ENCODE measurements at regions not wholly inside any gene's neighbourhood (a gene's known extent, or its start where the extent isn't known, plus 50 kb on each side); places are given as distances from the start of the nearest gene placed in this dataset.

- no peak for DNase-seq (ENCODE audit: low spot score)
- Histone ChIP-seq H3K9me3 (ENCODE audit: low read depth, low read length, poor library complexity, severe bottlenecking) (no peaks in the 10 kb centered on the region), H3K4me1 (ENCODE audit: insufficient read depth, low read length, poor library complexity, severe bottlenecking) (no peaks in the 10 kb centered on the region), H3K4me3 (ENCODE audit: low read depth, low read length, poor library complexity, severe bottlenecking) (no peak overlapping the region), H3K36me3 (ENCODE audit: insufficient read depth, low read length, poor library complexity, severe bottlenecking) (no peaks in the 10 kb centered on the region), H3K27ac (ENCODE audit: low read depth, low read length, poor library complexity, severe bottlenecking) (no peak overlapping the region), H3K27me3 (replicated peaks; ENCODE audit: insufficient read depth, low read depth, low read length, poor library complexity) (no peaks in the 10 kb centered on the region)
- TF ChIP-seq CTCF (conservative IDR thresholded peaks at IDR 0.05; ENCODE audit: low read depth, low read length): no peak
- TF ChIP-seq EZH2 (IDR thresholded peaks at IDR 0.05; ENCODE audit: borderline replicate concordance, low read depth, low read length, poor library complexity, severe bottlenecking): no peak
- ChIA-PET POLR2A (ENCODE audit: low non-redundant PET) (no interaction called here), CTCF (no interaction called here)
- intact Hi-C loops (cut with micrococcal nuclease; ENCODE audit: unreplicated experiment): no loop called here
- BruUV-seq (replicated peaks): no TSS peak
Measured at GRCh38 chr3:74808506-74809275, 194.2 kb upstream of the CNTN3 start.

- Histone ChIP-seq H3K27ac (ENCODE audit: low read depth, low read length, poor library complexity, severe bottlenecking) (peak overlapping the region; percentile 67), H3K36me3 (ENCODE audit: insufficient read depth, low read length, poor library complexity, severe bottlenecking) (no peaks in the 10 kb centered on the region), H3K4me3 (ENCODE audit: low read depth, low read length, poor library complexity, severe bottlenecking) (no peak overlapping the region), H3K9me3 (ENCODE audit: low read depth, low read length, poor library complexity, severe bottlenecking) (no peaks in the 10 kb centered on the region), H3K4me1 (ENCODE audit: insufficient read depth, low read length, poor library complexity, severe bottlenecking) (no peaks in the 10 kb centered on the region), H3K27me3 (replicated peaks; ENCODE audit: insufficient read depth, low read depth, low read length, poor library complexity) (no peaks in the 10 kb centered on the region)
- TF ChIP-seq EZH2 (IDR thresholded peaks at IDR 0.05; ENCODE audit: borderline replicate concordance, low read depth, low read length, poor library complexity, severe bottlenecking): no peak
- TF ChIP-seq CTCF (conservative IDR thresholded peaks at IDR 0.05; ENCODE audit: low read depth, low read length): no peak
- DNase-seq (ENCODE audit: low spot score): no peak
- POLR2A ChIA-PET (ENCODE audit: low non-redundant PET): no interaction called here
- no TSS peak for BruUV-seq (replicated peaks)
- CTCF ChIA-PET: no interaction called here
- intact Hi-C loops (cut with micrococcal nuclease; ENCODE audit: unreplicated experiment): no loop called here
Measured at GRCh38 chr3:74801924-74802323, 187.5 kb upstream of the CNTN3 start.

- H3K36me3 ChIP-seq (ENCODE audit: insufficient read depth, low read length, poor library complexity, severe bottlenecking): no peaks in the 10 kb centered on the region
- H3K4me1 ChIP-seq (ENCODE audit: insufficient read depth, low read length, poor library complexity, severe bottlenecking): no peaks in the 10 kb centered on the region
- intact Hi-C loops (cut with micrococcal nuclease; ENCODE audit: unreplicated experiment): no loop called here
- TF ChIP-seq CTCF (conservative IDR thresholded peaks at IDR 0.05; ENCODE audit: low read depth, low read length): no peak
- TF ChIP-seq EZH2 (IDR thresholded peaks at IDR 0.05; ENCODE audit: borderline replicate concordance, low read depth, low read length, poor library complexity, severe bottlenecking): no peak
- BruUV-seq (replicated peaks): no TSS peak
- H3K27me3 ChIP-seq (replicated peaks; ENCODE audit: insufficient read depth, low read depth, low read length, poor library complexity): no peaks in the 10 kb centered on the region
- ChIA-PET CTCF (no interaction called here), POLR2A (ENCODE audit: low non-redundant PET) (no interaction called here)
- H3K9me3 ChIP-seq (ENCODE audit: low read depth, low read length, poor library complexity, severe bottlenecking): no peaks in the 10 kb centered on the region
- DNase-seq (ENCODE audit: low spot score): no peak
- H3K4me3 ChIP-seq (ENCODE audit: low read depth, low read length, poor library complexity, severe bottlenecking): no peak overlapping the region
- no peak overlapping the region for H3K27ac ChIP-seq (ENCODE audit: low read depth, low read length, poor library complexity, severe bottlenecking)
Measured at GRCh38 chr3:74789111-74789510, 174.7 kb upstream of the CNTN3 start.

Measured in A673 (cell line).